ENCODE measurements at regions not wholly inside any gene's neighbourhood (a gene's known extent, or its start where the extent isn't known, plus 50 kb on each side); places are given as distances from the start of the nearest gene placed in this dataset.

DNA sequence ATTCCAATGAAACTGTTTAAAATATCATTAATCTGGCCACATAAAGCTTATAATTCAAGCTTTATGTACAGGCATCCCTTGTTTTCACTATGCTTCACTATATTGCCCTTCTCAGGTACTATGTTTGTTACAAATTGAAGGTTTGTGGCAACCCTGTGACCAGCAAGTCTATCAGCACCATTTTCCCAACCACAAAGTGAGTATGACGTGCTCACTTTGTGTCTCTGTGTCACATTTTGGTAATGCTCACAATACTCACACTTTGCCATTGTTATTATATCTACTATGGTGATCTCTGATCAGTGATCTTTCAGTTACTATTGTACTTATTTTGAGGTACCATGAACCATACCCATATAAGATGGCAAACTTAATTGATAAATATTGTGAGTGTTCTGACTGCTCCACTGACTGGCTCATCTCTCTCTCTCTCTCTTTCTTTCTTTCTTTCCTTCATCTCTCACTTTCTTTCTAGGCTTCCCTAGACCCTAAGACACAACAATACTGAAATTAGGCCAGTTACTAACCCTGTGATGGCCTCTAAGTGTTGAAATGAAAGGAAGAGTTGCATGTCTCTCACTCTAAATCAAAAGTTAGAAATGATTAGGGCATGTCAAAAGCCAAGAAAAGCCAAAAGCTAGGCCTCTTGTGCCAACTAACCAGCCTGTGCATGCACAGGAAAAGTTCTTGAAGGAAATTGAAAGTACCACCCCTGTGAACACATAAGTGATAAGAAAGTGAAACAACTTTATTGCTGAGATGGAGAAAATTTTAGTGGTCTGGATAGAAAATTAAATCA, 227.9 kb downstream of the BCAS1 start:
- H3K27me3 ChIP-seq (ENCODE audit: control insufficient read depth in 4 of 4, insufficient read depth in 4 of 4, low read length in 3 of 4): no peaks in the 10 kb centered on the region
- TF ChIP-seq NR2F2 (IDR thresholded peaks at IDR 0.05) (no peak), TAF1 (conservative IDR thresholded peaks at IDR 0.05) (no peak), HNF4A (conservative IDR thresholded peaks at IDR 0.05) (no peak), GABPA (IDR thresholded peaks at IDR 0.05 in 1 of 2, conservative IDR thresholded peaks at IDR 0.05 in 1 of 2) (no peak), JUND (IDR thresholded peaks at IDR 0.05) (no peak), HNF4G (IDR thresholded peaks at IDR 0.05) (no peak), EGR1 (IDR thresholded peaks at IDR 0.05; ENCODE audit: low read depth in 2 of 2) (no peak), FOXA1 (IDR thresholded peaks at IDR 0.05) (no peak), FOXA2 (IDR thresholded peaks at IDR 0.05) (no peak), YY1 (IDR thresholded peaks at IDR 0.05) (no peak), RAD21 (IDR thresholded peaks at IDR 0.05) (no peak)
- TF ChIP-seq, protein P1, sequence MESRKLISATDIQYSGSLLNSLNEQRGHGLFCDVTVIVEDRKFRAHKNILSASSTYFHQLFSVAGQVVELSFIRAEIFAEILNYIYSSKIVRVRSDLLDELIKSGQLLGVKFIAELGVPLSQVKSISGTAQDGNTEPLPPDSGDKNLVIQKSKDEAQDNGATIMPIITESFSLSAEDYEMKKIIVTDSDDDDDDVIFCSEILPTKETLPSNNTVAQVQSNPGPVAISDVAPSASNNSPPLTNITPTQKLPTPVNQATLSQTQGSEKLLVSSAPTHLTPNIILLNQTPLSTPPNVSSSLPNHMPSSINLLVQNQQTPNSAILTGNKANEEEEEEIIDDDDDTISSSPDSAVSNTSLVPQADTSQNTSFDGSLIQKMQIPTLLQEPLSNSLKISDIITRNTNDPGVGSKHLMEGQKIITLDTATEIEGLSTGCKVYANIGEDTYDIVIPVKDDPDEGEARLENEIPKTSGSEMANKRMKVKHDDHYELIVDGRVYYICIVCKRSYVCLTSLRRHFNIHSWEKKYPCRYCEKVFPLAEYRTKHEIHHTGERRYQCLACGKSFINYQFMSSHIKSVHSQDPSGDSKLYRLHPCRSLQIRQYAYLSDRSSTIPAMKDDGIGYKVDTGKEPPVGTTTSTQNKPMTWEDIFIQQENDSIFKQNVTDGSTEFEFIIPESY (IDR thresholded peaks at IDR 0.05): no peak
- TF ChIP-seq, protein P2, sequence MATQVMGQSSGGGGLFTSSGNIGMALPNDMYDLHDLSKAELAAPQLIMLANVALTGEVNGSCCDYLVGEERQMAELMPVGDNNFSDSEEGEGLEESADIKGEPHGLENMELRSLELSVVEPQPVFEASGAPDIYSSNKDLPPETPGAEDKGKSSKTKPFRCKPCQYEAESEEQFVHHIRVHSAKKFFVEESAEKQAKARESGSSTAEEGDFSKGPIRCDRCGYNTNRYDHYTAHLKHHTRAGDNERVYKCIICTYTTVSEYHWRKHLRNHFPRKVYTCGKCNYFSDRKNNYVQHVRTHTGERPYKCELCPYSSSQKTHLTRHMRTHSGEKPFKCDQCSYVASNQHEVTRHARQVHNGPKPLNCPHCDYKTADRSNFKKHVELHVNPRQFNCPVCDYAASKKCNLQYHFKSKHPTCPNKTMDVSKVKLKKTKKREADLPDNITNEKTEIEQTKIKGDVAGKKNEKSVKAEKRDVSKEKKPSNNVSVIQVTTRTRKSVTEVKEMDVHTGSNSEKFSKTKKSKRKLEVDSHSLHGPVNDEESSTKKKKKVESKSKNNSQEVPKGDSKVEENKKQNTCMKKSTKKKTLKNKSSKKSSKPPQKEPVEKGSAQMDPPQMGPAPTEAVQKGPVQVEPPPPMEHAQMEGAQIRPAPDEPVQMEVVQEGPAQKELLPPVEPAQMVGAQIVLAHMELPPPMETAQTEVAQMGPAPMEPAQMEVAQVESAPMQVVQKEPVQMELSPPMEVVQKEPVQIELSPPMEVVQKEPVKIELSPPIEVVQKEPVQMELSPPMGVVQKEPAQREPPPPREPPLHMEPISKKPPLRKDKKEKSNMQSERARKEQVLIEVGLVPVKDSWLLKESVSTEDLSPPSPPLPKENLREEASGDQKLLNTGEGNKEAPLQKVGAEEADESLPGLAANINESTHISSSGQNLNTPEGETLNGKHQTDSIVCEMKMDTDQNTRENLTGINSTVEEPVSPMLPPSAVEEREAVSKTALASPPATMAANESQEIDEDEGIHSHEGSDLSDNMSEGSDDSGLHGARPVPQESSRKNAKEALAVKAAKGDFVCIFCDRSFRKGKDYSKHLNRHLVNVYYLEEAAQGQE (IDR thresholded peaks at IDR 0.05): no peak
- no peaks in the 10 kb centered on the region for H3K36me3 ChIP-seq (ENCODE audit: control insufficient read depth in 4 of 4, insufficient read depth in 3 of 4, low read depth in 1 of 4, low read length in 3 of 4)
- no peak overlapping the region for H3K9ac ChIP-seq (ENCODE audit: low read depth in 1 of 2, low read length in 2 of 2)
- 88% methylated on average over 1 of the region's 1 CpG for WGBS
- H3K27ac ChIP-seq (ENCODE audit: low read depth in 1 of 2, low read length in 2 of 2): no peak overlapping the region
- no peaks in the 10 kb centered on the region for H3K9me3 ChIP-seq (ENCODE audit: control insufficient read depth in 4 of 4, low read length in 3 of 4)
- no peak overlapping the region for H3K4me3 ChIP-seq (ENCODE audit: low read depth in 1 of 3, low read length in 3 of 3)
- no peak for DNase-seq (ENCODE audit: low spot score)
- peaks cover 0 to 2% (median 0%) of the 10 kb centered on the region in 4 donors for H3K4me1 ChIP-seq (ENCODE audit: control insufficient read depth in 4 of 4, insufficient read depth in 4 of 4, low read length in 3 of 4)

GRCh38 chr20:53841741-53842140, 228.7 kb downstream of the BCAS1 start:
- no peaks in the 10 kb centered on the region for H3K27me3 ChIP-seq (ENCODE audit: control insufficient read depth in 4 of 4, insufficient read depth in 4 of 4, low read length in 3 of 4)
- no peaks in the 10 kb centered on the region for H3K4me1 ChIP-seq (ENCODE audit: control insufficient read depth in 4 of 4, insufficient read depth in 4 of 4, low read length in 3 of 4)
- H3K9me3 ChIP-seq (ENCODE audit: control insufficient read depth in 4 of 4, low read length in 3 of 4): no peaks in the 10 kb centered on the region
- TF ChIP-seq ATF3 (IDR thresholded peaks at IDR 0.05) (no peak), FOXA2 (IDR thresholded peaks at IDR 0.05) (no peak), GABPA (IDR thresholded peaks at IDR 0.05 in 1 of 2, conservative IDR thresholded peaks at IDR 0.05 in 1 of 2) (no peak), HNF4A (conservative IDR thresholded peaks at IDR 0.05) (no peak), TAF1 (conservative IDR thresholded peaks at IDR 0.05) (no peak), RAD21 (IDR thresholded peaks at IDR 0.05) (no peak), HNF4G (IDR thresholded peaks at IDR 0.05) (no peak), YY1 (IDR thresholded peaks at IDR 0.05) (no peak), NR2F2 (IDR thresholded peaks at IDR 0.05) (no peak), MAX (IDR thresholded peaks at IDR 0.05) (no peak), FOXA1 (IDR thresholded peaks at IDR 0.05) (no peak), EGR1 (IDR thresholded peaks at IDR 0.05; ENCODE audit: low read depth in 2 of 2) (no peak), CTCF (IDR thresholded peaks at IDR 0.05; ENCODE audit: low read depth, low read length, missing input control) (no peak)
- TF ChIP-seq, protein P2 (IDR thresholded peaks at IDR 0.05): no peak
- TF ChIP-seq, protein P1 (IDR thresholded peaks at IDR 0.05): no peak
- 59% methylated on average over 3 of the region's 3 CpGs for WGBS
- H3K27ac ChIP-seq (ENCODE audit: low read depth in 1 of 2, low read length in 2 of 2): no peak overlapping the region
- no peak for DNase-seq (ENCODE audit: low spot score)
- H3K36me3 ChIP-seq (ENCODE audit: control insufficient read depth in 4 of 4, insufficient read depth in 3 of 4, low read depth in 1 of 4, low read length in 3 of 4): no peaks in the 10 kb centered on the region
- H3K9ac ChIP-seq (ENCODE audit: low read depth in 1 of 2, low read length in 2 of 2): no peak overlapping the region
- H3K4me3 ChIP-seq (ENCODE audit: low read depth in 1 of 3, low read length in 3 of 3): no peak overlapping the region

Measured in liver (tissue), 8 donors.